OCI-LY3 (cell line): ENCODE measurements at regions not wholly inside any gene's neighbourhood (a gene's known extent, or its start where the extent isn't known, plus 50 kb on each side); places are given as distances from the start of the nearest gene placed in this dataset.

Source experiments
- EZH2phosphoT487 ChIP-seq: fragments of 200-600 bp; shearing (Covaris generic); IDR thresholded peaks from 2 replicates; pipeline ENCODE4 v1.6.1; 2018; ENCODE audit warnings: antibody characterized with exemption, mixed run types, low read depth
- TF ChIP-seq, protein P1 (sequence below): fragments of 200-600, 300-600 bp; sonication (generic); IDR thresholded peaks from 2 replicates; pipeline ENCODE4 v1.5.1; 2014; ENCODE audit warnings: antibody characterized with exemption, low read length, low read depth

GRCh38 chr13:97566907-97567306 is 132.9 kb downstream of the RAP2A start:
- TF ChIP-seq, protein P1, sequence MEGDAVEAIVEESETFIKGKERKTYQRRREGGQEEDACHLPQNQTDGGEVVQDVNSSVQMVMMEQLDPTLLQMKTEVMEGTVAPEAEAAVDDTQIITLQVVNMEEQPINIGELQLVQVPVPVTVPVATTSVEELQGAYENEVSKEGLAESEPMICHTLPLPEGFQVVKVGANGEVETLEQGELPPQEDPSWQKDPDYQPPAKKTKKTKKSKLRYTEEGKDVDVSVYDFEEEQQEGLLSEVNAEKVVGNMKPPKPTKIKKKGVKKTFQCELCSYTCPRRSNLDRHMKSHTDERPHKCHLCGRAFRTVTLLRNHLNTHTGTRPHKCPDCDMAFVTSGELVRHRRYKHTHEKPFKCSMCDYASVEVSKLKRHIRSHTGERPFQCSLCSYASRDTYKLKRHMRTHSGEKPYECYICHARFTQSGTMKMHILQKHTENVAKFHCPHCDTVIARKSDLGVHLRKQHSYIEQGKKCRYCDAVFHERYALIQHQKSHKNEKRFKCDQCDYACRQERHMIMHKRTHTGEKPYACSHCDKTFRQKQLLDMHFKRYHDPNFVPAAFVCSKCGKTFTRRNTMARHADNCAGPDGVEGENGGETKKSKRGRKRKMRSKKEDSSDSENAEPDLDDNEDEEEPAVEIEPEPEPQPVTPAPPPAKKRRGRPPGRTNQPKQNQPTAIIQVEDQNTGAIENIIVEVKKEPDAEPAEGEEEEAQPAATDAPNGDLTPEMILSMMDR: no peak
- no peak for TF ChIP-seq EZH2phosphoT487
